NCI-H1930 (cell line): ENCODE measurements at regions not wholly inside any gene's neighbourhood (a gene's known extent, or its start where the extent isn't known, plus 50 kb on each side); places are given as distances from the start of the nearest gene placed in this dataset.

ENCODE experiments used
- DNase-seq, 2 experiments: peaks; one replicate each; lab custom pipeline; 2025; lab: John Stamatoyannopoulos, UW

- no peak for DNase-seq
Measured at GRCh38 chr15:93483923-93484322, 394.9 kb upstream of the RGMA start.

GRCh38 chr15:93482731-93483130, 393.7 kb upstream of the RGMA start:
- no peak for DNase-seq

GRCh38 chr15:93479715-93480114, 390.7 kb upstream of the RGMA start:
- DNase-seq: no peak

- no peak for DNase-seq
Measured at GRCh38 chr15:93478947-93479346, 389.9 kb upstream of the RGMA start.

GRCh38 chr15:93477721-93478120, 388.7 kb upstream of the RGMA start:
- no peak for DNase-seq

GRCh38 chr15:93477188-93477587, 388.2 kb upstream of the RGMA start:
- no peak for DNase-seq

GRCh38 chr15:93476491-93477177, 387.6 kb upstream of the RGMA start:
- no peak for DNase-seq

GRCh38 chr15:93474728-93475127, 385.7 kb upstream of the RGMA start:
- no peak for DNase-seq

- no peak for DNase-seq
Measured at GRCh38 chr15:93469994-93470393, 381.0 kb upstream of the RGMA start.

GRCh38 chr15:93467337-93467736, 378.3 kb upstream of the RGMA start:
- no peak for DNase-seq

GRCh38 chr15:93466380-93466779, 377.4 kb upstream of the RGMA start:
- no peak for DNase-seq

GRCh38 chr15:93462690-93463089, 373.7 kb upstream of the RGMA start:
- no peak for DNase-seq

GRCh38 chr15:93460717-93461116, 371.7 kb upstream of the RGMA start:
- no peak for DNase-seq

- no peak for DNase-seq
Measured at GRCh38 chr15:93459396-93459795, 370.4 kb upstream of the RGMA start.

- no peak for DNase-seq
Measured at GRCh38 chr15:93458597-93458996, 369.6 kb upstream of the RGMA start.

- no peak for DNase-seq
Measured at GRCh38 chr15:93454788-93455187, 365.8 kb upstream of the RGMA start.

GRCh38 chr15:93452537-93453211, 363.7 kb upstream of the RGMA start:
- no peak for DNase-seq

- no peak for DNase-seq
Measured at GRCh38 chr15:93451822-93452221, 362.8 kb upstream of the RGMA start.

- DNase-seq: peak; percentile 0 to 42
Measured at GRCh38 chr15:93451265-93451664, 362.3 kb upstream of the RGMA start.

GRCh38 chr15:93449798-93450197, 360.8 kb upstream of the RGMA start:
- DNase-seq: no peak

- DNase-seq: no peak
Measured at GRCh38 chr15:93438310-93438709, 349.3 kb upstream of the RGMA start.

GRCh38 chr15:93432474-93432873, 343.5 kb upstream of the RGMA start:
- no peak for DNase-seq

GRCh38 chr15:93428807-93429351, 339.9 kb upstream of the RGMA start:
- DNase-seq: no peak

GRCh38 chr15:93428150-93428549, 339.1 kb upstream of the RGMA start:
- no peak for DNase-seq
